IMR-90 (cell line): ENCODE measurements at regions not wholly inside any gene's neighbourhood (a gene's known extent, or its start where the extent isn't known, plus 50 kb on each side); places are given as distances from the start of the nearest gene placed in this dataset.

Source experiments
- ATAC-seq: fragments of 200-7000 bp; cut with Tn5 transposase; 2 replicates; pipeline ENCODE4 v1.9.1; 2020; ENCODE audit warnings: low read depth, mild to moderate bottlenecking, moderate library complexity
- BruUV-seq: library from RNA; stranded (reverse); fragments of 400-500 nt; replicated peaks from 2 replicates; lab custom pipeline; 2021; lab: Mats Ljungman, UMichigan
- CTCF ChIA-PET: fragments of 300-600 bp; formaldehyde crosslinking; extraction: SDS; loops from one replicate; lab custom pipeline; 2021; ENCODE audit warnings: antibody characterized with exemption; lab: Yijun Ruan, JAX
- POLR2A ChIA-PET: fragments of 300-600 bp; sonication (Branson Sonifier 250); formaldehyde crosslinking; loops from one replicate; lab custom pipeline; 2022; ENCODE audit warnings: antibody characterized with exemption; ENCODE audit not compliant: unreplicated experiment; lab: Charles Lee
- DNase-seq: peaks from one replicate; pipeline ENCODE4 v3.0.0; 2013
- H2AFZ ChIP-seq: replicated peaks from 2 replicates; pipeline ENCODE3; 2013; ENCODE audit warnings: low read length, mild to moderate bottlenecking; ENCODE audit not compliant: poor library complexity
- H2AK5ac ChIP-seq: 2 replicates; pipeline ENCODE4 v1.6.1; 2013; ENCODE audit warnings: low read depth, low read length, inconsistent platforms
- H2AK9ac ChIP-seq: replicated peaks from 2 replicates; pipeline ENCODE3; 2013; ENCODE audit warnings: mild to moderate bottlenecking, low read depth, low read length, moderate library complexity; ENCODE audit not compliant: poor library complexity
- H2BK120ac ChIP-seq: 2 replicates; pipeline ENCODE4 v1.6.1; 2013; ENCODE audit warnings: low read depth, low read length, inconsistent platforms
- H2BK15ac ChIP-seq: 3 replicates; pipeline ENCODE4 v1.6.1; 2013; ENCODE audit warnings: low read depth, low read length, inconsistent platforms
- H2BK20ac ChIP-seq: 2 replicates; pipeline ENCODE4 v1.6.1; 2013; ENCODE audit warnings: low read depth, mild to moderate bottlenecking, inconsistent platforms, low read length, moderate library complexity
- H2BK5ac ChIP-seq: 2 replicates; pipeline ENCODE4 v1.6.1; 2013; ENCODE audit warnings: mild to moderate bottlenecking, low read depth, low read length, inconsistent platforms; ENCODE audit not compliant: poor library complexity, severe bottlenecking
- H3K14ac ChIP-seq: replicated peaks from 2 replicates; pipeline ENCODE4 v1.6.1; 2013; ENCODE audit warnings: low read depth, low read length, inconsistent platforms
- H3K18ac ChIP-seq: 2 replicates; pipeline ENCODE4 v1.6.1; 2013; ENCODE audit warnings: low read depth, low read length, control low read depth
- H3K23ac ChIP-seq: 2 replicates; pipeline ENCODE4 v1.6.1; 2013; ENCODE audit warnings: low read depth, low read length, inconsistent platforms
- H3K27ac ChIP-seq: 2 replicates; pipeline ENCODE4 v1.5.1; 2013; ENCODE audit warnings: mild to moderate bottlenecking, control low read depth, low read length; ENCODE audit not compliant: insufficient read depth
- H3K27me3 ChIP-seq: 2 replicates; pipeline ENCODE4 v1.6.1; 2013; ENCODE audit warnings: low read length; ENCODE audit not compliant: control insufficient read depth, insufficient read depth
- H3K36me3 ChIP-seq: 2 replicates; pipeline ENCODE4 v1.6.1; 2013; ENCODE audit warnings: low read length, mixed read lengths; ENCODE audit not compliant: control insufficient read depth, insufficient read depth
- H3K4ac ChIP-seq: 2 replicates; pipeline ENCODE4 v1.6.1; 2013; ENCODE audit warnings: low read depth, low read length, inconsistent platforms
- H3K4me1 ChIP-seq: 2 replicates; pipeline ENCODE4 v1.6.1; 2013; ENCODE audit warnings: low read length, mixed read lengths; ENCODE audit not compliant: control insufficient read depth, insufficient read depth
- H3K4me2 ChIP-seq: 2 replicates; pipeline ENCODE4 v1.6.1; 2013; ENCODE audit warnings: low read depth, mild to moderate bottlenecking, control low read depth, low read length, moderate library complexity
- H3K4me3 ChIP-seq: 2 replicates; pipeline ENCODE4 v1.5.1; 2013; ENCODE audit warnings: low read depth, mild to moderate bottlenecking, control low read depth, low read length, moderate library complexity; ENCODE audit not compliant: insufficient read depth
- H3K56ac ChIP-seq: 2 replicates; pipeline ENCODE4 v1.6.1; 2013; ENCODE audit warnings: low read length, inconsistent platforms; ENCODE audit not compliant: insufficient read depth; ENCODE audit errors: extremely low read depth
- H3K79me1 ChIP-seq, 2 experiments: 2 replicates each; pipeline ENCODE4 v1.6.1; 2013; ENCODE audit warnings: low read length in 2 of 2, inconsistent platforms in 1 of 2, low read depth in 1 of 2
- H3K9ac ChIP-seq: 2 replicates; pipeline ENCODE4 v1.6.1; 2013; ENCODE audit warnings: low read depth, low read length, control low read depth
- H3K9me1 ChIP-seq: 2 replicates; pipeline ENCODE4 v1.6.1; 2013; ENCODE audit warnings: low read length, inconsistent platforms; ENCODE audit not compliant: insufficient read depth
- H3K9me3 ChIP-seq: 2 replicates; pipeline ENCODE4 v1.6.1; 2013; ENCODE audit warnings: low read length; ENCODE audit not compliant: control insufficient read depth, insufficient read depth
- H4K20me1 ChIP-seq: 2 replicates; pipeline ENCODE4 v1.6.1; 2013; ENCODE audit warnings: low read length, inconsistent platforms; ENCODE audit not compliant: insufficient read depth
- H4K5ac ChIP-seq: 2 replicates; pipeline ENCODE4 v1.6.1; 2013; ENCODE audit warnings: mild to moderate bottlenecking, low read depth, low read length, control low read depth
- H4K8ac ChIP-seq, 2 experiments: 2 replicates each; pipeline ENCODE4 v1.6.1; 2013; ENCODE audit warnings: low read depth in 2 of 2, low read length in 2 of 2, control low read depth in 1 of 2, inconsistent platforms in 1 of 2
- H4K91ac ChIP-seq: 2 replicates; pipeline ENCODE4 v1.6.1; 2013; ENCODE audit warnings: low read depth, low read length, inconsistent platforms; ENCODE audit not compliant: insufficient read depth
- BHLHE40 ChIP-seq: fragments of 150-350 bp; IDR thresholded peaks from 2 replicates; pipeline ENCODE4 v1.6.1; 2016; ENCODE audit warnings: mild to moderate bottlenecking, low read depth, low read length
- MAFK ChIP-seq: IDR thresholded peaks from 2 replicates; pipeline ENCODE4 v1.6.1; 2012; ENCODE audit warnings: low read depth, low read length, improper control_type of control experiment
- POLR2A ChIP-seq: IDR thresholded peaks from 2 replicates; pipeline ENCODE4 v1.6.1; 2012; ENCODE audit warnings: mild to moderate bottlenecking, low read depth, low read length
- RAD21 ChIP-seq: IDR thresholded peaks from 2 replicates; pipeline ENCODE4 v1.6.1; 2012; ENCODE audit warnings: low read length, improper control_type of control experiment
- RFX5 ChIP-seq: IDR thresholded peaks from 2 replicates; pipeline ENCODE4 v1.8.0; 2012; ENCODE audit warnings: low read depth, mild to moderate bottlenecking, low read length, moderate library complexity
- SMC3 ChIP-seq: fragments of 150-350 bp; IDR thresholded peaks from 2 replicates; pipeline ENCODE4 v1.6.1; 2016; ENCODE audit warnings: low read depth, mild to moderate bottlenecking, antibody characterized with exemption, low read length, moderate library complexity
- WGBS, 2 experiments: methylation state at CpG; one replicate each; pipeline versions ENCODE4 v1.1.5 to v1.1.7; 2013; ENCODE audit warnings: missing lambda C conversion rate in 2 of 2; ENCODE audit not compliant: insufficient read length in 1 of 2; ENCODE audit errors: extremely low coverage in 2 of 2; 5-methylcytosine and 5-hydroxymethylcytosine counted together
- dilution Hi-C: fragments of 300-500 bp; cut with HindIII; formaldehyde crosslinking; loops from one replicate; pipeline ENCODE4 v1.14.3; 2018; ENCODE audit warnings: low sequenced_read_pairs; ENCODE audit not compliant: unreplicated experiment
- in situ Hi-C: fragments of 300-500 bp; cut with MboI; formaldehyde crosslinking; loops from 3 replicates; pipeline ENCODE4 v1.14.3; 2019; ENCODE audit warnings: low sequenced_read_pairs, inconsistent platforms, mixed read lengths
- intact Hi-C: fragments of 100-400 bp; cut with micrococcal nuclease; formaldehyde crosslinking; loops from 2 replicates; pipeline ENCODE4 v1.10.0; 2022
- TF ChIP-seq, protein P1 (sequence below): fragments of 150-350 bp; IDR thresholded peaks from 2 replicates; pipeline ENCODE4 v1.6.1; 2016; ENCODE audit warnings: low read depth, mild to moderate bottlenecking, low read length, moderate library complexity, borderline replicate concordance

DNA sequence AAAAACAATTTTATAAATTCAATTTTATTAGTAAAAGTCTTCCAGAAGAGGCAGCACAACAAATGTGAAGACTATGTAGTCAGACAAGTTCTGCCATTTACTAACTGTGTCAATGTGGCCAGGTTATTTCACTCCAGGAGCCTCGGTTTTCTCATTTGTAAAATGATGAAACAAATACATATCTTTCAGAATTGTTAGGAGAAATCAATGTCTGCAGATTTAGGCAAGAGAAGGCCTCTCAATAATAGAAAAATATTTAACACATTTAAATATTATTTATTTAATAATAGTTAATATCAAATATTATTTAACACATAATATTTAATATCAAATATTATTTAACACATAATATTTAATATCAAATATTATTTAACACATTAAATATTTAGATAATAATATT is 75.6 kb upstream of the PTGFR start:
- Histone ChIP-seq H3K56ac (no peak overlapping the region), H4K91ac (no peak overlapping the region), H2BK15ac (no peak overlapping the region), H2AK9ac (no peak overlapping the region), H3K9ac (no peak overlapping the region), H2AFZ (no peak overlapping the region), H3K27ac (no peak overlapping the region), H3K18ac (no peak overlapping the region), H2BK120ac (no peak overlapping the region), H3K4ac (no peak overlapping the region), H2BK5ac (no peak overlapping the region), H3K9me3 (peaks cover 14% of the 10 kb centered on the region), H4K20me1 (no peaks in the 10 kb centered on the region), H3K9me1 (no peaks in the 10 kb centered on the region), H3K4me2 (no peak overlapping the region), H2AK5ac (no peak overlapping the region), H3K23ac (no peak overlapping the region), H4K5ac (no peak overlapping the region), H3K36me3 (no peaks in the 10 kb centered on the region), H3K14ac (no peak overlapping the region), H3K4me3 (no peak overlapping the region), H3K27me3 (peaks cover 2% of the 10 kb centered on the region; the same call in 1 of the 2 replicates), H4K8ac (no peak overlapping the region), H3K4me1 (no peaks in the 10 kb centered on the region), H3K79me1 (no peaks in the 10 kb centered on the region), H2BK20ac (no peak overlapping the region)
- no TSS peak for BruUV-seq
- CTCF ChIA-PET: no interaction called here
- in situ Hi-C loops: no loop called here
- POLR2A ChIA-PET: no interaction called here
- dilution Hi-C loops: no loop called here
- no peak for ATAC-seq
- TF ChIP-seq MAFK: no peak
- no peak for TF ChIP-seq RFX5
- TF ChIP-seq SMC3: no peak
- TF ChIP-seq POLR2A: no peak
- no peak for TF ChIP-seq RAD21
- TF ChIP-seq, protein P1, sequence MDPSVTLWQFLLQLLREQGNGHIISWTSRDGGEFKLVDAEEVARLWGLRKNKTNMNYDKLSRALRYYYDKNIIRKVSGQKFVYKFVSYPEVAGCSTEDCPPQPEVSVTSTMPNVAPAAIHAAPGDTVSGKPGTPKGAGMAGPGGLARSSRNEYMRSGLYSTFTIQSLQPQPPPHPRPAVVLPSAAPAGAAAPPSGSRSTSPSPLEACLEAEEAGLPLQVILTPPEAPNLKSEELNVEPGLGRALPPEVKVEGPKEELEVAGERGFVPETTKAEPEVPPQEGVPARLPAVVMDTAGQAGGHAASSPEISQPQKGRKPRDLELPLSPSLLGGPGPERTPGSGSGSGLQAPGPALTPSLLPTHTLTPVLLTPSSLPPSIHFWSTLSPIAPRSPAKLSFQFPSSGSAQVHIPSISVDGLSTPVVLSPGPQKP: no peak
- TF ChIP-seq BHLHE40: no peak
- intact Hi-C loops: no loop called here
- no CpG with 5 or more reads among the region's 1 CpG for WGBS, 2 experiments
- DNase-seq: no peak
